Thyroid gland (tissue), 4 donors: ENCODE measurements at regions not wholly inside any gene's neighbourhood (a gene's known extent, or its start where the extent isn't known, plus 50 kb on each side); places are given as distances from the start of the nearest gene placed in this dataset.
"Not testable (repeated sequence)": the region's sequence is repeated elsewhere in the genome, so short reads cannot be mapped to it uniquely, and the experiment has no call there.

Source experiments
- DNase-seq, 2 donors: peaks; one replicate each; pipeline ENCODE4 v3.0.0-alpha.2; 2019
- H3K27ac ChIP-seq, 3 donors: fragments of 200-600 bp; sonication (generic); 1 replicate in 2 of 3; 2 replicates in 1 of 3; pipeline ENCODE4 v1.5.1; 2016 to 2019; ENCODE audit warnings: mild to moderate bottlenecking in 1 of 3, moderate library complexity in 1 of 3
- H3K27me3 ChIP-seq: fragments of 200-600 bp; sonication (generic); one replicate; pipeline ENCODE4 v1.5.1; 2019
- H3K36me3 ChIP-seq, 2 donors: fragments of 200-600 bp; sonication (generic); one replicate each; pipeline ENCODE4 v1.5.1; 2016 to 2019
- H3K4me1 ChIP-seq, 2 donors: fragments of 200-600 bp; sonication (generic); one replicate each; pipeline ENCODE4 v1.5.1; 2017 to 2019
- H3K4me3 ChIP-seq, 3 donors: fragments of 200-600 bp; sonication (generic); replicated peaks in 1 of 3; 1 replicate in 2 of 3; 2 replicates in 1 of 3; pipeline ENCODE4 v1.5.1; 2016; ENCODE audit warnings: mild to moderate bottlenecking in 1 of 3
- H3K9me3 ChIP-seq: fragments of 200-600 bp; sonication (generic); one replicate; pipeline ENCODE4 v1.5.1; 2017
- WGBS, 2 donors: methylation state at CpG; one replicate each; pipeline ENCODE4 v1.1.5; 2017; 5-methylcytosine and 5-hydroxymethylcytosine counted together
- intact Hi-C: fragments of 100-400 bp; cut with DNase I; formaldehyde crosslinking; loops from one replicate; pipeline ENCODE4 v1.15.1; 2023

- intact Hi-C loops, H3K27ac ChIP-seq, H3K27me3 ChIP-seq, H3K36me3 ChIP-seq, H3K4me1 ChIP-seq, H3K9me3 ChIP-seq, DNase-seq, H3K4me3 ChIP-seq: not testable (repeated sequence)
- no CpG with 5 or more reads among the region's 4 CpGs for WGBS, 2 donors
Observed at GRCh38 chr15:22519213-22519612, 60.5 kb downstream of the GOLGA6L22 start.

GRCh38 chr15:22526537-22526936 lies 67.8 kb downstream of the GOLGA6L22 start:
- WGBS, 2 donors = no CpG with 5 or more reads among the region's 2 CpGs
- H3K4me3 ChIP-seq, H3K27me3 ChIP-seq, H3K27ac ChIP-seq, H3K9me3 ChIP-seq, DNase-seq, intact Hi-C loops, H3K4me1 ChIP-seq, H3K36me3 ChIP-seq: not testable (repeated sequence)

DNA sequence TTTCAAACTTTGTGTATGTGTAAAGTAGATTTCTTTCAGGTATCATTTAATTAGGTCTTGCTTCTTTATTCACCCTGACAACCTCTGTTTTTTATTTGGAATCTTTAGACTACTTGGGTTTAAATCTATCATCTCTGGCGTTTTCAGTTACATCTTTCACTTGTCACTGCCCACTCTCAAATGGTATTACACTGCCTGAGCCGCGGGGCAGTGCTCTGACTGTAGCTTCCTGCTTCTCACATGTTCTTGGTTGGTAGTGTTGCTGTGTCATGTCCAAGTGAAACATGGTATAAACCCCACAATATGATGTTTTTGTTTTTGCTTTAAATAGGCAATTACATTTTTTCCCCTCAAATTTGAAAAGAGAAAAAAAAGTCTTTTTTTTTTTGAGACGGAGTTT lies 68.3 kb downstream of the GOLGA6L22 start:
- H3K4me1 ChIP-seq, intact Hi-C loops, H3K36me3 ChIP-seq, H3K27me3 ChIP-seq, H3K9me3 ChIP-seq, H3K27ac ChIP-seq, DNase-seq, H3K4me3 ChIP-seq: not testable (repeated sequence)
- WGBS, 2 donors = 51 to 86% methylated on average over 3 of the region's 4 CpGs

DNA sequence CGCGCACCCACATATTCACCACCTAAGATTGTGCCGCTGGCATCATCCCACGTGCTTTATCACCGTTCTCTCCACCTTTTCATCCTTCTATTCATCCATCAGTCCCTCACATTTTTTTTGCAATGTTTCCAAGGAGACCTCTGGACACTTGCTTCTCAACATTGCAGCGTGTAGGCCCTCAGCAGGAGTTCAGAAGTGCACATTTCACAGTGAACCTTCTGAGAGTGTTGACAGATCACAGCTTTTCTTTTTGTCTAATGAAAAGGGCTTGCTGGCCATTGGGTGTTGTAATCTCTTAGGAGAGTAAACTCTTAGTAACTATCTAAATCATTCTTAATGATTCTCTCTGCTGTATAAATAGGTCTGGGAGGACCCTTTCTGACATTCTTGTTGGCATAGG lies 70.5 kb downstream of the GOLGA6L22 start:
- H3K4me3 ChIP-seq, H3K27ac ChIP-seq, H3K9me3 ChIP-seq, DNase-seq, H3K27me3 ChIP-seq, H3K36me3 ChIP-seq, H3K4me1 ChIP-seq, intact Hi-C loops: not testable (repeated sequence)
- no CpG with 5 or more reads among the region's 6 CpGs for WGBS, 2 donors

DNA sequence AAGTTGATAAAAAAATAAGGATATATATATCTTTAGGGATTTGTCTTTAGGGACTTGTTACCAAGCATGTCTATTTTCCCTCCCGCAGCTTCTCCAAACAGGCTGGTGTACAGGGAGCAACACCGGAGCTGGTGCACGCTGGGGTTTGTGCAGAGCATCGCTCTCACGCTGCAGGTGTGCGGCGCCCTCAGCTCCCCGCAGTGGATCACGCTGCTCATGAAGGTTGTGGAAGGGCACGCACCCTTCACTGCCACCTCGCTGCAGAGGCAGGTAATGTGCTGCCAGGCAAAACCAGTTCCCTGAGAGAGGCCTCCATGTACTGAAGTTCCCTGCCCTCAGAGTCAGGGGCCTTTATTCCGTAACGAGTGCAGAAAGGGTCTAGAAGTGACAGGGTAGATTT lies 101.0 kb downstream of the GOLGA6L22 start:
- H3K9me3 ChIP-seq, DNase-seq, H3K4me3 ChIP-seq, H3K4me1 ChIP-seq, H3K27ac ChIP-seq, H3K36me3 ChIP-seq, H3K27me3 ChIP-seq, intact Hi-C loops: not testable (repeated sequence)
- 92 to 98% methylated on average over 8 to 10 of the region's 13 CpGs for WGBS, 2 donors

DNA sequence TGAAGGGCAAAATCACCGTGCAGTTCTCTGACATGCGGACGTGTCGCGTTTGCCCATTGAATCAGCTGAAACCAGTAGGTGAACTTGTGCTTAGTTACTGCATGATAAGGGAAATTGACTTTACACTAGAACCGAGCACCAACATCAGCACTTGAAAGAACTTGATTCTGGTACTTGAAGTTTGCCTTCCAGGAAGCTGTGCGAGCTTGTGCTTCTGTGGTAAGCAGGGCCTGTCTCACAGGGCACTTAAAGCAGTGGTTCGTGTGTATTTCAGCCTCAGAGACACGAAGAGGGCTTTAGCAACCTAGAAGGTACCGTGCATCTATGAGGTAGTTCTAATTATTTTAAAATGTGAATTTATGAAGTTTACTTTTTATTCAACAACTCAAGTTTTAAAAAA lies 103.0 kb downstream of the GOLGA6L22 start:
- H3K4me3 ChIP-seq, intact Hi-C loops, H3K27me3 ChIP-seq, H3K36me3 ChIP-seq, DNase-seq, H3K4me1 ChIP-seq, H3K9me3 ChIP-seq, H3K27ac ChIP-seq: not testable (repeated sequence)
- no CpG with 5 or more reads among the region's 10 CpGs for WGBS, 2 donors

DNA sequence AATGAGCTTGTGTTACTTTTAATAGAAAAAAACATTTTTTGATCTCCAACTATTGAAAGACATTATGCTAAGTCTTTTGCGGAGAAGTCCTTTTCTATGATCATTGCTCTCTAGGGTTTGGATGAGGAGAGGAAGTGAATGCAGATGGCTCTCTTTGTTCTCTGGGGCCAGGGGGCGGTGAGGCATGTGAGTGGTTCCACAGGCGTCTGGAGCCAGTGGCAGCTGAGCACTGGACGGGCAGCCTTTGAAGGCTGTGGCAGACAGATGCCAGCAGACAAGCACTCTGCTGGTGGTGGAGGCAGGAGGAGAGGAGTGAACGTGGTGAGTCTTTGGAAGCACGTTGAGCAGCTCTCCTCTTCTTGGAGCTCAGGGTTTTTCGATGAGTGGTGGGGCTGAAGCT lies 107.8 kb downstream of the GOLGA6L22 start:
- H3K36me3 ChIP-seq, intact Hi-C loops, H3K4me1 ChIP-seq, DNase-seq, H3K27me3 ChIP-seq, H3K27ac ChIP-seq, H3K9me3 ChIP-seq, H3K4me3 ChIP-seq: not testable (repeated sequence)
- WGBS, 2 donors = no CpG with 5 or more reads among the region's 7 CpGs

DNA sequence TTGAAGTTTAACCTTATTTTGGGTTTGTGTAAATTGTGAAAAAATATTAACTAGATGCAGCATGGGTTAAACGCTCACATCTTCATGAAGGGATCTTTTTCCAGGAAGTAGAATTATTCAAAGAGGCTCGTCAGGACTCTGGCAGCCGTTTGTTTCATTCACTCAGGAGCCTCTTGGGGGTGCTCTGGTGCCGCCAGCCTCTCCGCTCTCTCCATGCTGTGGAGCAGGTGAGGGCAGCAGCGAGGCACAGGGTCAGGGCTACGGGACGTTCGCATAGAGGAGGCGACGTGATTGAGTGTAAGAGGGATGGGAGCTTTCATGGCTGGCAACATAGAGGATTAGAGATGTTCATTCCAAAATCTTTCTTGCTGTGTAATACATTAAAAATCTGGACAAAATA lies 110.8 kb downstream of the GOLGA6L22 start:
- intact Hi-C loops = not testable (repeated sequence)

GRCh38 chr15:22572152-22572735 lies 113.5 kb downstream of the GOLGA6L22 start:
- H3K36me3 ChIP-seq, H3K9me3 ChIP-seq, H3K27ac ChIP-seq, H3K4me1 ChIP-seq, intact Hi-C loops, H3K4me3 ChIP-seq, H3K27me3 ChIP-seq, DNase-seq: not testable (repeated sequence)
- 85 to 96% methylated on average over 2 to 3 of the region's 6 CpGs for WGBS, 2 donors

More for the DNA sequence above, 110.8 kb downstream of the GOLGA6L22 start:
- not testable (repeated sequence) for H3K36me3 ChIP-seq, H3K4me1 ChIP-seq, H3K9me3 ChIP-seq, H3K27ac ChIP-seq, H3K27me3 ChIP-seq, H3K4me3 ChIP-seq, DNase-seq
- no CpG with 5 or more reads among the region's 11 CpGs for WGBS, 2 donors

- H3K4me1 ChIP-seq, H3K27me3 ChIP-seq, H3K36me3 ChIP-seq, H3K4me3 ChIP-seq, DNase-seq, H3K27ac ChIP-seq, H3K9me3 ChIP-seq, intact Hi-C loops: not testable (repeated sequence)
- WGBS, 2 donors = 85 to 93% methylated on average over 8 to 10 of the region's 17 CpGs
Observed at GRCh38 chr15:22572792-22573191, 114.1 kb downstream of the GOLGA6L22 start.

DNA sequence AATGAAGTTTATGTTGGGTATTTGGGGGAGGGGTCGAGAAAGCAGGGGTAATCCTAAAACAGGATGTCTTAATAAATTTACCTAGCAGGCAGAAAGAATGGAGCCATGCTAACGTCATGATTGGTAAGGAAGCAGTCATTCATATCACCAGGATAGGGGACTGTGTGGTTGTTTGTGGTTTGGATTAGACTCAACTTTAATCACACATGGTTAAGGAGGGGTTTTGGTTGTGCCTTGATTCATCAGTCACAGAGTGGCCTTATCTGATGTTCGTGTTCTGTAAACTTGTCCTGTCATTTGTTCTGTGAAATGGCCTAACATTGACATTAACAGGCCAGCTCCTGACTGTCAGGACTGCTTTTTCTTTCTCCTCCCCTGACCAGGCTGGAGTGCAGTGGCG lies 119.1 kb downstream of the GOLGA6L22 start:
- H3K27me3 ChIP-seq, DNase-seq, H3K4me1 ChIP-seq, H3K9me3 ChIP-seq, intact Hi-C loops, H3K4me3 ChIP-seq, H3K36me3 ChIP-seq, H3K27ac ChIP-seq: not testable (repeated sequence)
- 100% methylated on average over 1 to 3 of the region's 4 CpGs for WGBS, 2 donors

DNA sequence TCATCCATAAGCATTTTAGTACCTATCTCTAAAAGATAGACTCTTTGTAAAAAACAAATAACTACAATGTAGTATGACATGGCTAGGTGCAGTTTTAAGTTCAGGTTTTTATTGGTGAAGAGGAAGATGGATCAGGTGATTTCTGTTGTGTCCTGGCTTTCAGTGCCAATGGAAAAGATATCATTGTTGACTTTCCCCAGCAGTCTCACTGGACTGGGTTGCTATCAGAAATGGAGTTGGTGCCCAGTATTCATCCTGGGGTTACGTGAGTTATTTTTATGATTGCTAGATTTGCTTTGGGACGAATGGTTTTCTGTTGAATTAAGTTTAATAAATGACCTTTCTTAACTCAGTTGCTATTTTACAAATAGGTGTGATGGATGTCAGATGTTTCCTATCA lies 120.5 kb downstream of the GOLGA6L22 start:
- H3K4me1 ChIP-seq, H3K4me3 ChIP-seq, H3K27me3 ChIP-seq, H3K9me3 ChIP-seq, H3K36me3 ChIP-seq, intact Hi-C loops, H3K27ac ChIP-seq, DNase-seq: not testable (repeated sequence)
- WGBS, 2 donors = no CpG with 5 or more reads among the region's 2 CpGs

- intact Hi-C loops, H3K36me3 ChIP-seq, H3K27ac ChIP-seq, H3K9me3 ChIP-seq, H3K4me1 ChIP-seq, H3K27me3 ChIP-seq, H3K4me3 ChIP-seq, DNase-seq: not testable (repeated sequence)
- no CpG with 5 or more reads among the region's 14 CpGs for WGBS, 2 donors
Observed at GRCh38 chr15:22587391-22587790, 128.7 kb downstream of the GOLGA6L22 start.

- WGBS, 2 donors = 94 to 97% methylated on average over 6 to 13 of the region's 14 CpGs
- intact Hi-C loops, H3K9me3 ChIP-seq: not testable (repeated sequence)
Observed at GRCh38 chr15:22598552-22598951, 139.8 kb downstream of the GOLGA6L22 start.

More at GRCh38 chr15:22598552-22598951, 139.8 kb downstream of the GOLGA6L22 start:
- not testable (repeated sequence) for H3K36me3 ChIP-seq, H3K27ac ChIP-seq, DNase-seq, H3K27me3 ChIP-seq, H3K4me1 ChIP-seq, H3K4me3 ChIP-seq
